ENCODE measurements at regions not wholly inside any gene's neighbourhood (a gene's known extent, or its start where the extent isn't known, plus 50 kb on each side); places are given as distances from the start of the nearest gene placed in this dataset.
A peak's percentile ranks its signal among the peaks of the same experiment; 100 is the strongest.

DNA sequence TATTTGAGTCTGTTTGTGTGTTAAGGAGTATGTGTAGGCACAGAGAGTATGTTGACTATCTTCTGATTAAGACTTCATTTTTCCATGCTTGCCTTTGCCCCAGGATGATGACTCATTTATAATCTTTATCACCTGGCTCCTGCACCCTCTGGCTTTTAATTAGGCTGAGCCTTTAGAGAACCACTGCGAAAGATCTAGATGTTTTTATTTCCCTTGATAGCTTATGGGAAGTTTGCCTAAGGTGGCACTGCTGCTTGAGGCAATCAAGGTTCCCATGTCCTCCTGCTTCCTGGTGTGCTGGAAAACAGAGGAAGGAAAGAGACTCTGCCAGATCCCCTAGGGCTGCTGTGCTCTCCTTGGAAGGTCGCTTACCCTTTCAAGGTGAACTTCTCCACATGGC lies 114.6 kb downstream of the ARL4A start:
- Mint-ChIP-seq H3K4me1 (peaks cover 11% of the 10 kb centered on the region), H3K9me3 (no peaks in the 10 kb centered on the region), H3K27me3 (ENCODE audit: low read depth) (no peaks in the 10 kb centered on the region), H3K36me3 (ENCODE audit: low read depth) (no peaks in the 10 kb centered on the region), H3K27ac (ENCODE audit: unreplicated experiment) (peak overlapping the region; percentile 23), H3K4me3 (no peak overlapping the region)
- TF ChIP-seq, protein P1, sequence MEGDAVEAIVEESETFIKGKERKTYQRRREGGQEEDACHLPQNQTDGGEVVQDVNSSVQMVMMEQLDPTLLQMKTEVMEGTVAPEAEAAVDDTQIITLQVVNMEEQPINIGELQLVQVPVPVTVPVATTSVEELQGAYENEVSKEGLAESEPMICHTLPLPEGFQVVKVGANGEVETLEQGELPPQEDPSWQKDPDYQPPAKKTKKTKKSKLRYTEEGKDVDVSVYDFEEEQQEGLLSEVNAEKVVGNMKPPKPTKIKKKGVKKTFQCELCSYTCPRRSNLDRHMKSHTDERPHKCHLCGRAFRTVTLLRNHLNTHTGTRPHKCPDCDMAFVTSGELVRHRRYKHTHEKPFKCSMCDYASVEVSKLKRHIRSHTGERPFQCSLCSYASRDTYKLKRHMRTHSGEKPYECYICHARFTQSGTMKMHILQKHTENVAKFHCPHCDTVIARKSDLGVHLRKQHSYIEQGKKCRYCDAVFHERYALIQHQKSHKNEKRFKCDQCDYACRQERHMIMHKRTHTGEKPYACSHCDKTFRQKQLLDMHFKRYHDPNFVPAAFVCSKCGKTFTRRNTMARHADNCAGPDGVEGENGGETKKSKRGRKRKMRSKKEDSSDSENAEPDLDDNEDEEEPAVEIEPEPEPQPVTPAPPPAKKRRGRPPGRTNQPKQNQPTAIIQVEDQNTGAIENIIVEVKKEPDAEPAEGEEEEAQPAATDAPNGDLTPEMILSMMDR (conservative IDR thresholded peaks at IDR 0.05) = no peak
- DNase-seq (ENCODE audit: low read depth, low spot score) = no peak

DNA sequence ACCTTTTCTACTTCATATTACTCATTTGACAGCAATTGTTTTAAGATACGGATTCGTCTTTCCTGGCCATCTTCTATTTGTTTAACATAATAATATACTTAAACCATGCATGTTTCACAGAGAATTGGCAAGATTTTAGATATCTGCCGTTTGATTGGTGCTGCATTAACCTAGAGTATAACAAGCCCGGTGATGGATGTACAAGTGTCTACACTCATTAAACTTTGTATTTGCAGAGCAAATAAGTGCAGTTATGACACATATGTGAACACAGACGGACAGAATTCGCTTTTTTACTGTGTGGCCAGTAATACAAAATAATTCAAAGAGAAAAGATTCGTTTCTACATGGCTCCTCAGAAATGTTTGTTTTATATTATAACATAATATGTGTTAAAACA lies 116.1 kb downstream of the ARL4A start:
- no peaks in the 10 kb centered on the region for H3K36me3 Mint-ChIP-seq (ENCODE audit: low read depth)
- H3K4me1 Mint-ChIP-seq = peaks cover 11% of the 10 kb centered on the region
- H3K27me3 Mint-ChIP-seq (ENCODE audit: low read depth) = no peaks in the 10 kb centered on the region
- no peak overlapping the region for H3K27ac Mint-ChIP-seq (ENCODE audit: unreplicated experiment)
- TF ChIP-seq, protein P1 (conservative IDR thresholded peaks at IDR 0.05) = no peak
- no peak for DNase-seq (ENCODE audit: low read depth, low spot score)
- H3K4me3 Mint-ChIP-seq = no peak overlapping the region
- no peaks in the 10 kb centered on the region for H3K9me3 Mint-ChIP-seq

DNA sequence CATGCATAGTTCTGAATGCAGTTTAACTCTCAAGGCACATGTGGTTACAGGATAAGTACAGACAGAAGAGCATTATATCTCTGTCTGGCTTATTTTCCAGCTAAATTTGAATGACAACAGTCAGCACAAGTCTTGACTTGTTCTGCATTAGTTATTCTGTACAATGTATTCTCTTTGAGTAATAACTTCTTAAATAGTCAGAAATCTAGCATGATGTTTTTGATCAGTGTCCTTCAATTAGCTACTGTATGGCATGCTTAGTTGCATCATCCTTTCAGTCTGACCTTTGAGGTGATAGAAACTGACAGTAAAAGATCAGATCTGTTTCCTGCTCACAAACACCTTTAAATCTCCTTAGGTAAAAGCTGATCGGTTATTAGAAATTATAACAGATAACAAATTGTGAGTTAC lies 118.1 kb downstream of the ARL4A start:
- Mint-ChIP-seq H3K27ac (ENCODE audit: unreplicated experiment) (no peak overlapping the region), H3K27me3 (ENCODE audit: low read depth) (no peaks in the 10 kb centered on the region), H3K36me3 (ENCODE audit: low read depth) (no peaks in the 10 kb centered on the region), H3K9me3 (no peaks in the 10 kb centered on the region), H3K4me3 (no peak overlapping the region), H3K4me1 (peaks cover 20% of the 10 kb centered on the region)
- TF ChIP-seq, protein P1 (conservative IDR thresholded peaks at IDR 0.05) = no peak
- no peak for DNase-seq (ENCODE audit: low read depth, low spot score)

DNA sequence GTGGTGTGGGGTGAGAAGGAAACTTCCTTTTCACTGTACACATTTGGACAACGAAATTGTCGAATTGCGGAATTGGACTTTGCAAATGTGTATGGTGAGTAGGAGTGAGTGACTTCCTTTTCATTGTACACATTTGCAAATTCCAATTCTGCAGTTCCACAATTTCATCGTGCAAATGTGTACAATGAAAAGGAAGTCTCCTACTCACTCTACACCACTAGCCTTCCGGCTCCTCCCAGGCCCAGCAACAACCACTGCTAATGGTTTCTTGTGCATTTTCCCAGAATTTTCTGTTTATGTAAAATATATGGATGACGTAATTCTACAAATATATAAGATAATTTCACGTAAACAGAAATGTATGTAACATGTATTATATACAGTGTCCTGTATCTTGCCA lies 118.5 kb downstream of the ARL4A start:
- peaks cover 20% of the 10 kb centered on the region for H3K4me1 Mint-ChIP-seq
- H3K36me3 Mint-ChIP-seq (ENCODE audit: low read depth) = no peaks in the 10 kb centered on the region
- no peak for DNase-seq (ENCODE audit: low read depth, low spot score)
- no peaks in the 10 kb centered on the region for H3K27me3 Mint-ChIP-seq (ENCODE audit: low read depth)
- no peak overlapping the region for H3K4me3 Mint-ChIP-seq
- TF ChIP-seq, protein P1 (conservative IDR thresholded peaks at IDR 0.05) = no peak
- H3K27ac Mint-ChIP-seq (ENCODE audit: unreplicated experiment) = no peak overlapping the region
- no peaks in the 10 kb centered on the region for H3K9me3 Mint-ChIP-seq

DNA sequence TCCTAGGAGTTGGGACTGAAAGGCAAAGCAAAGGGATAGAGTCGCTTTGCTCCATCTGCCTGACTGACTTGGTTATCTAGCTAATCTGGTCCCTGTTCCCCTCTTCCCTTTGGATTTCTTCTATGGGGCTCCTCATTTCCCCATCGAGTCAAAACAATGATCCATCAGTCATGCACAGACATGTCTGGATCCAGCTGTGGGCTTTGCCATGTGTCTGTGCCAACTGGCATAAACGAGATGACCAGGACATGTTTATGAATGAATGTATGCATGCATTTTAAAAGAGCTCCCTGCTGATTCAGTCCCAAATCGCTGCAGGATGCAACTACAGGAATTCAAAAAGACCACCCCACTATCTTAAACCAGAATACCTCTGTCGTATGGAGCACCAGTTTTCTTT lies 122.0 kb downstream of the ARL4A start:
- Mint-ChIP-seq H3K4me1 (peaks cover 17% of the 10 kb centered on the region), H3K27ac (ENCODE audit: unreplicated experiment) (no peak overlapping the region), H3K4me3 (no peak overlapping the region), H3K27me3 (ENCODE audit: low read depth) (no peaks in the 10 kb centered on the region), H3K9me3 (peaks cover 7% of the 10 kb centered on the region), H3K36me3 (ENCODE audit: low read depth) (peaks cover 4% of the 10 kb centered on the region)
- TF ChIP-seq, protein P1 (conservative IDR thresholded peaks at IDR 0.05) = no peak
- DNase-seq (ENCODE audit: low read depth, low spot score) = no peak

DNA sequence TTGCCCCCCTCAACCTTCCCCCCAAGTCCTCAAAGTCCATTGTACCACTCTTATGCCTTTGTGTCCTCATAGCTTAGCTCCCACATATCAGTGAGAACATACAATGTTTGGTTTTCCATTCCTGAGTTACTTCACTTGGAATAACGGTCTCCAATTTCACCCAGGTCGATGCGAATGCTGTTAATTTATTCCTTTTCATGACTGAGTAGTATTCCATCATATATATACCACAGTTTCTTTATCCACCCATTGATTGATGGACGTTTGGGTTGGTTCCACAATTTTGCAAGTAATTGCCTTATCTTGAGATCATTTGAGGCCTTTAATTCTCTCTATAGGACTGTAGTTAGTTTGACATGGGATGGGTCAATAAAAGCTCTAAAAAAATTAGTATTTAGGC lies 124.7 kb downstream of the ARL4A start:
- Mint-ChIP-seq H3K27me3 (ENCODE audit: low read depth) (no peaks in the 10 kb centered on the region), H3K9me3 (peaks cover 7% of the 10 kb centered on the region), H3K4me1 (peaks cover 8% of the 10 kb centered on the region), H3K36me3 (ENCODE audit: low read depth) (peaks cover 4% of the 10 kb centered on the region), H3K27ac (ENCODE audit: unreplicated experiment) (no peak overlapping the region), H3K4me3 (no peak overlapping the region)
- no peak for DNase-seq (ENCODE audit: low read depth, low spot score)
- TF ChIP-seq, protein P1 (conservative IDR thresholded peaks at IDR 0.05) = no peak
